ENCODE measurements at regions not wholly inside any gene's neighbourhood (a gene's known extent, or its start where the extent isn't known, plus 50 kb on each side); places are given as distances from the start of the nearest gene placed in this dataset.
A peak's percentile ranks its signal among the peaks of the same experiment; 100 is the strongest.
"Not testable (repeated sequence)": the region's sequence is repeated elsewhere in the genome, so short reads cannot be mapped to it uniquely, and the experiment has no call there.

- DNase-seq, result not testable (repeated sequence)
Measured at GRCh38 chr9:39463696-39464095, 108.2 kb downstream of the SPATA31A1 start.

- DNase-seq, result peak; percentile 78
Measured at GRCh38 chr9:39464122-39464777, 108.8 kb downstream of the SPATA31A1 start.

GRCh38 chr9:39474499-39474898, 119.0 kb downstream of the SPATA31A1 start:
- not testable (repeated sequence) for DNase-seq

- not testable (repeated sequence) for DNase-seq
Measured at GRCh38 chr9:39483073-39483472, 127.6 kb downstream of the SPATA31A1 start.

GRCh38 chr9:39483880-39484279, 128.4 kb downstream of the SPATA31A1 start:
- DNase-seq, result not testable (repeated sequence)

GRCh38 chr9:39484292-39484691, 128.8 kb downstream of the SPATA31A1 start:
- not testable (repeated sequence) for DNase-seq

- DNase-seq, result not testable (repeated sequence)
Measured at GRCh38 chr9:39487477-39487876, 132.0 kb downstream of the SPATA31A1 start.

GRCh38 chr9:39496248-39496647, 140.8 kb downstream of the SPATA31A1 start:
- DNase-seq, result not testable (repeated sequence)

- DNase-seq, result not testable (repeated sequence)
Measured at GRCh38 chr9:39503178-39503577, 147.7 kb downstream of the SPATA31A1 start.

GRCh38 chr9:39527387-39528029, 172.0 kb downstream of the SPATA31A1 start:
- not testable (repeated sequence) for DNase-seq

GRCh38 chr9:39532597-39532996, 177.1 kb downstream of the SPATA31A1 start:
- DNase-seq, result not testable (repeated sequence)

- not testable (repeated sequence) for DNase-seq
Measured at GRCh38 chr9:39533001-39533762, 177.7 kb downstream of the SPATA31A1 start.

GRCh38 chr9:39533763-39534548, 178.5 kb downstream of the SPATA31A1 start:
- DNase-seq, result not testable (repeated sequence)

- not testable (repeated sequence) for DNase-seq
Measured at GRCh38 chr9:39534897-39535296, 179.4 kb downstream of the SPATA31A1 start.

GRCh38 chr9:39542157-39542556, 186.7 kb downstream of the SPATA31A1 start:
- not testable (repeated sequence) for DNase-seq

- not testable (repeated sequence) for DNase-seq
Measured at GRCh38 chr9:39545079-39545478, 189.6 kb downstream of the SPATA31A1 start.

- DNase-seq, result not testable (repeated sequence)
Measured at GRCh38 chr9:39550573-39550972, 195.1 kb downstream of the SPATA31A1 start.

- not testable (repeated sequence) for DNase-seq
Measured at GRCh38 chr9:39551544-39551943, 196.1 kb downstream of the SPATA31A1 start.

- DNase-seq, result not testable (repeated sequence)
Measured at GRCh38 chr9:39552242-39552881, 196.9 kb downstream of the SPATA31A1 start.

- DNase-seq, result not testable (repeated sequence)
Measured at GRCh38 chr9:39554352-39554751, 198.9 kb downstream of the SPATA31A1 start.

- DNase-seq, result not testable (repeated sequence)
Measured at GRCh38 chr9:39559384-39559783, 203.9 kb downstream of the SPATA31A1 start.

GRCh38 chr9:39566782-39567181, 211.3 kb downstream of the SPATA31A1 start:
- not testable (repeated sequence) for DNase-seq
